ENCODE measurements at regions not wholly inside any gene's neighbourhood (a gene's known extent, or its start where the extent isn't known, plus 50 kb on each side); places are given as distances from the start of the nearest gene placed in this dataset.

- Histone ChIP-seq H3K4me3 (ENCODE audit: extremely low read depth in 1 of 4, insufficient read depth in 2 of 4, low read depth in 3 of 4, low read length in 4 of 4) (no peak overlapping the region), H3K36me3 (ENCODE audit: control insufficient read depth in 2 of 4, insufficient read depth in 4 of 4, low read length in 3 of 4) (no peaks in the 10 kb centered on the region), H2BK120ac (replicated peaks; ENCODE audit: low read depth, low read length) (no peak overlapping the region), H3K79me1 (ENCODE audit: low read depth, low read length) (no peaks in the 10 kb centered on the region), H2AK5ac (ENCODE audit: low read depth, low read length) (no peak overlapping the region), H4K5ac (ENCODE audit: insufficient read length, low read depth, low read length) (no peak overlapping the region), H3K4me1 (replicated peaks in 1 of 4; ENCODE audit: control insufficient read depth in 3 of 4, insufficient read depth in 4 of 4, low read length in 3 of 4) (peaks cover 2 to 16% (median 10%) of the 10 kb centered on the region in 4 experiments; a peak in 4 of 7 replicates), H2BK20ac (ENCODE audit: low read length) (no peak overlapping the region), H3K27ac (ENCODE audit: low read depth, low read length) (no peak overlapping the region), H4K8ac (ENCODE audit: extremely low read depth, insufficient read depth, low read length) (no peak overlapping the region), H3K9me3 (ENCODE audit: insufficient read depth in 2 of 2, low read depth in 1 of 2, low read length in 1 of 2) (no peaks in the 10 kb centered on the region), H3K4ac (replicated peaks; ENCODE audit: insufficient read length, low read depth, low read length) (no peak overlapping the region), H4K91ac (replicated peaks; ENCODE audit: insufficient read length, low read length) (no peak overlapping the region), H3K18ac (ENCODE audit: extremely low read depth, low read length) (no peak overlapping the region), H3K79me2 (ENCODE audit: control insufficient read depth in 1 of 2, insufficient read depth in 2 of 2, low read length in 2 of 2) (no peaks in the 10 kb centered on the region), H2BK15ac (ENCODE audit: low read length) (no peak overlapping the region), H2BK5ac (ENCODE audit: low read depth, low read length) (no peak overlapping the region), H4K20me1 (replicated peaks in 1 of 2; ENCODE audit: control insufficient read depth in 1 of 2, insufficient read depth in 2 of 2, low read length in 2 of 2) (no peaks in the 10 kb centered on the region), H3K27me3 (replicated peaks in 1 of 4; ENCODE audit: control insufficient read depth in 3 of 4, extremely low read depth in 1 of 4, insufficient read depth in 3 of 4, low read length in 3 of 4) (no peaks in the 10 kb centered on the region), H3K23me2 (ENCODE audit: low read depth, low read length) (no peaks in the 10 kb centered on the region), H3K9ac (replicated peaks in 1 of 4; ENCODE audit: extremely low read depth in 1 of 4, low read depth in 3 of 4, low read length in 3 of 4) (no peak overlapping the region), H3K4me2 (ENCODE audit: insufficient read depth in 1 of 2, low read depth in 2 of 2, low read length in 2 of 2) (0 out of 4 replicates have a peak overlapping the region, but pooled peaks of 1 of the 2 experiments have one; percentile 4), H3K14ac (ENCODE audit: insufficient read length) (no peak overlapping the region), H2AFZ (ENCODE audit: low read length) (peak overlapping the region; percentile 55), H2BK12ac (ENCODE audit: low read depth, low read length) (no peak overlapping the region), H3K56ac (replicated peaks; ENCODE audit: insufficient read length, low read depth, low read length) (no peak overlapping the region), H3K23ac (ENCODE audit: insufficient read length) (no peak overlapping the region)
- FAIRE-seq (no peak), DNase-seq (ENCODE audit: low read depth in 1 of 2, low spot score in 2 of 2) (no peak)
- WGBS, 2 experiments (ENCODE audit: extremely low coverage in 1 of 2, insufficient coverage in 1 of 2, insufficient read length in 1 of 2, insufficient replicate concordance in 2 of 2, low coverage in 1 of 2, low lambda C conversion rate in 2 of 2, missing lambda C conversion rate in 1 of 2), result 67% methylated on average over 2 of the region's 3 CpGs; no CpG with 5 or more reads in 1 of the 2 experiments
- CTCF ChIA-PET (ENCODE audit: partially characterized antibody), result interaction anchor here (0.9 kb wide), 1 partner anchor 39 kb away, joined by 3 read pairs; no protein-coding TSS in a partner anchor
- POLR2A ChIA-PET (ENCODE audit: partially characterized antibody), result interaction anchor here (0.6 kb wide), 1 partner anchor 29 kb away, joined by 3 read pairs; no protein-coding TSS in a partner anchor
- TF ChIP-seq TCF12 (IDR thresholded peaks at IDR 0.05; ENCODE audit: low read depth, low read length) (no peak), EZH2 (IDR thresholded peaks at IDR 0.05; ENCODE audit: low read depth, low read length, severe bottlenecking) (no peak), CTCF (IDR thresholded peaks at IDR 0.05; ENCODE audit: control extremely low read depth in 1 of 3, insufficient read depth in 1 of 3, low read depth in 1 of 3, low read length in 3 of 3) (no peak), CBX5 (IDR thresholded peaks at IDR 0.05; ENCODE audit: low read depth, low read length) (no peak), JUND (IDR thresholded peaks at IDR 0.05; ENCODE audit: low read length) (no peak), CEBPB (IDR thresholded peaks at IDR 0.05; ENCODE audit: low read depth, low read length) (no peak), SRF (IDR thresholded peaks at IDR 0.05; ENCODE audit: low read depth, low read length) (no peak), TAF7 (optimal IDR thresholded peaks at IDR 0.05; ENCODE audit: borderline replicate concordance, low read depth, low read length) (no peak), RNF2 (IDR thresholded peaks at IDR 0.05; ENCODE audit: borderline replicate concordance, low read depth, low read length, missing control alignments, poor library complexity, severe bottlenecking) (no peak), HDAC2 (IDR thresholded peaks at IDR 0.05; ENCODE audit: borderline replicate concordance in 1 of 2, low read depth in 2 of 2, low read length in 2 of 2) (no peak)
Observed at GRCh38 chr11:95293116-95293515, 62.1 kb upstream of the SESN3 start.
